ENCODE measurements at regions not wholly inside any gene's neighbourhood (a gene's known extent, or its start where the extent isn't known, plus 50 kb on each side); places are given as distances from the start of the nearest gene placed in this dataset.

GRCh38 chr6:114707081-114707620 lies 364.3 kb upstream of the HS3ST5 start:
- TF ChIP-seq CTCF (IDR thresholded peaks at IDR 0.05) = no peak
- intact Hi-C loops (cut with micrococcal nuclease) = no loop called here
- CTCF ChIA-PET = no interaction called here
- no peak overlapping the region for H3K27ac Mint-ChIP-seq
- no peak overlapping the region for H3K4me3 Mint-ChIP-seq
- DNase-seq (no peak), ATAC-seq (no peak)
- H3K4me1 Mint-ChIP-seq (ENCODE audit: low read depth) = no peaks in the 10 kb centered on the region
- POLR2A ChIA-PET = no interaction called here
- no peaks in the 10 kb centered on the region for H3K27me3 Mint-ChIP-seq
- H3K36me3 Mint-ChIP-seq (ENCODE audit: low read depth) = no peaks in the 10 kb centered on the region
- H3K9me3 Mint-ChIP-seq = peaks cover under 1% of the 10 kb centered on the region

- Mint-ChIP-seq H3K36me3 (ENCODE audit: low read depth) (no peaks in the 10 kb centered on the region), H3K27ac (no peak overlapping the region), H3K4me1 (ENCODE audit: low read depth) (no peaks in the 10 kb centered on the region), H3K4me3 (no peak overlapping the region), H3K27me3 (no peaks in the 10 kb centered on the region), H3K9me3 (peaks cover 2% of the 10 kb centered on the region)
- CTCF ChIA-PET = no interaction called here
- POLR2A ChIA-PET = no interaction called here
- intact Hi-C loops (cut with micrococcal nuclease) = no loop called here
- DNase-seq (no peak), ATAC-seq (no peak)
- no peak for TF ChIP-seq CTCF (IDR thresholded peaks at IDR 0.05)
Observed at GRCh38 chr6:114690625-114691024, 347.8 kb upstream of the HS3ST5 start.

GRCh38 chr6:114659513-114659912 lies 316.7 kb upstream of the HS3ST5 start:
- Mint-ChIP-seq H3K9me3 (peaks cover 8% of the 10 kb centered on the region), H3K36me3 (ENCODE audit: low read depth) (no peaks in the 10 kb centered on the region), H3K4me3 (no peak overlapping the region), H3K27ac (no peak overlapping the region), H3K27me3 (no peaks in the 10 kb centered on the region), H3K4me1 (ENCODE audit: low read depth) (no peaks in the 10 kb centered on the region)
- ATAC-seq = no peak
- POLR2A ChIA-PET = no interaction called here
- CTCF ChIA-PET = no interaction called here
- TF ChIP-seq CTCF (IDR thresholded peaks at IDR 0.05) = no peak
- intact Hi-C loops (cut with micrococcal nuclease) = no loop called here
- no peak for DNase-seq

- Mint-ChIP-seq H3K9me3 (peaks cover 4% of the 10 kb centered on the region), H3K27me3 (no peaks in the 10 kb centered on the region), H3K4me1 (ENCODE audit: low read depth) (no peaks in the 10 kb centered on the region), H3K27ac (no peak overlapping the region), H3K36me3 (ENCODE audit: low read depth) (no peaks in the 10 kb centered on the region), H3K4me3 (no peak overlapping the region)
- no peak for TF ChIP-seq CTCF (IDR thresholded peaks at IDR 0.05)
- ATAC-seq (no peak), DNase-seq (no peak)
- ChIA-PET POLR2A (no interaction called here), CTCF (no interaction called here)
- intact Hi-C loops (cut with micrococcal nuclease) = no loop called here
Observed at GRCh38 chr6:114651611-114652010, 308.8 kb upstream of the HS3ST5 start.

GRCh38 chr6:114650891-114651290 lies 308.1 kb upstream of the HS3ST5 start:
- ChIA-PET POLR2A (no interaction called here), CTCF (no interaction called here)
- intact Hi-C loops (cut with micrococcal nuclease) = no loop called here
- Mint-ChIP-seq H3K9me3 (peaks cover 4% of the 10 kb centered on the region), H3K36me3 (ENCODE audit: low read depth) (no peaks in the 10 kb centered on the region), H3K4me1 (ENCODE audit: low read depth) (no peaks in the 10 kb centered on the region), H3K27ac (no peak overlapping the region), H3K27me3 (no peaks in the 10 kb centered on the region), H3K4me3 (no peak overlapping the region)
- ATAC-seq = no peak
- no peak for TF ChIP-seq CTCF (IDR thresholded peaks at IDR 0.05)
- DNase-seq = no peak
